ENCODE measurements at regions not wholly inside any gene's neighbourhood (a gene's known extent, or its start where the extent isn't known, plus 50 kb on each side); places are given as distances from the start of the nearest gene placed in this dataset.

GRCh38 chr5:19369561-19369960 is 618.4 kb downstream of the CDH18 start:
- H3K4me2 ChIP-seq (ENCODE audit: extremely low read depth, insufficient read depth, low read length) = no peak overlapping the region
- H3K4me1 ChIP-seq (ENCODE audit: control insufficient read depth, extremely low read depth, insufficient read depth, low read length) = no peaks in the 10 kb centered on the region
- H3K9ac ChIP-seq (ENCODE audit: insufficient read depth, low read length) = no peak overlapping the region
- no peak for TF ChIP-seq CTCF (conservative IDR thresholded peaks at IDR 0.05 in 1 of 2, IDR thresholded peaks at IDR 0.05 in 1 of 2; ENCODE audit: low read depth in 1 of 2, low read length in 2 of 2)
- TF ChIP-seq EZH2 (IDR thresholded peaks at IDR 0.05; ENCODE audit: low read length, missing control alignments) = no peak
- H3K4me3 ChIP-seq (replicated peaks in 1 of 4; ENCODE audit: control extremely low read depth in 1 of 4, insufficient read depth in 1 of 4, low read depth in 3 of 4, low read length in 4 of 4) = no peak overlapping the region
- no peaks in the 10 kb centered on the region for H3K27me3 ChIP-seq (ENCODE audit: control insufficient read depth, insufficient read depth, low read length)
- DNase-seq (ENCODE audit: low read depth in 2 of 2) = no peak
- no peaks in the 10 kb centered on the region for H4K20me1 ChIP-seq (ENCODE audit: control insufficient read depth, extremely low read depth, insufficient read depth, low read length)
- H3K36me3 ChIP-seq (ENCODE audit: control insufficient read depth, insufficient read depth, low read length) = no peaks in the 10 kb centered on the region
- no peak overlapping the region for H2AFZ ChIP-seq (ENCODE audit: low read length)
- no peak overlapping the region for H3K27ac ChIP-seq (ENCODE audit: insufficient read depth, low read length)
- H3K79me2 ChIP-seq (ENCODE audit: control insufficient read depth, insufficient read depth, low read length) = no peaks in the 10 kb centered on the region
- no peaks in the 10 kb centered on the region for H3K9me3 ChIP-seq (ENCODE audit: control insufficient read depth, insufficient read depth, low read depth, low read length)

GRCh38 chr5:19370655-19371386 is 617.2 kb downstream of the CDH18 start:
- Histone ChIP-seq H3K36me3 (ENCODE audit: control insufficient read depth, insufficient read depth, low read length) (no peaks in the 10 kb centered on the region), H3K79me2 (ENCODE audit: control insufficient read depth, insufficient read depth, low read length) (no peaks in the 10 kb centered on the region), H3K4me2 (ENCODE audit: extremely low read depth, insufficient read depth, low read length) (no peak overlapping the region), H3K4me1 (ENCODE audit: control insufficient read depth, extremely low read depth, insufficient read depth, low read length) (no peaks in the 10 kb centered on the region), H3K4me3 (replicated peaks in 1 of 4; ENCODE audit: control extremely low read depth in 1 of 4, insufficient read depth in 1 of 4, low read depth in 3 of 4, low read length in 4 of 4) (no peak overlapping the region), H2AFZ (ENCODE audit: low read length) (no peak overlapping the region), H3K27ac (ENCODE audit: insufficient read depth, low read length) (no peak overlapping the region), H3K27me3 (ENCODE audit: control insufficient read depth, insufficient read depth, low read length) (no peaks in the 10 kb centered on the region), H3K9me3 (ENCODE audit: control insufficient read depth, insufficient read depth, low read depth, low read length) (no peaks in the 10 kb centered on the region), H4K20me1 (ENCODE audit: control insufficient read depth, extremely low read depth, insufficient read depth, low read length) (no peaks in the 10 kb centered on the region), H3K9ac (ENCODE audit: insufficient read depth, low read length) (no peak overlapping the region)
- DNase-seq (ENCODE audit: low read depth in 2 of 2) = no peak
- no peak for TF ChIP-seq CTCF (conservative IDR thresholded peaks at IDR 0.05 in 1 of 2, IDR thresholded peaks at IDR 0.05 in 1 of 2; ENCODE audit: low read depth in 1 of 2, low read length in 2 of 2)
- TF ChIP-seq EZH2 (IDR thresholded peaks at IDR 0.05; ENCODE audit: low read length, missing control alignments) = no peak

GRCh38 chr5:19388391-19388790 is 599.6 kb downstream of the CDH18 start:
- no peaks in the 10 kb centered on the region for H3K79me2 ChIP-seq (ENCODE audit: control insufficient read depth, insufficient read depth, low read length)
- no peaks in the 10 kb centered on the region for H3K36me3 ChIP-seq (ENCODE audit: control insufficient read depth, insufficient read depth, low read length)
- DNase-seq (ENCODE audit: low read depth in 2 of 2) = no peak

More at GRCh38 chr5:19388391-19388790, 599.6 kb downstream of the CDH18 start:
- no peak overlapping the region for H3K27ac ChIP-seq (ENCODE audit: insufficient read depth, low read length)
- no peak overlapping the region for H2AFZ ChIP-seq (ENCODE audit: low read length)
- no peaks in the 10 kb centered on the region for H4K20me1 ChIP-seq (ENCODE audit: control insufficient read depth, extremely low read depth, insufficient read depth, low read length)
- no peak overlapping the region for H3K4me3 ChIP-seq (replicated peaks in 1 of 4; ENCODE audit: control extremely low read depth in 1 of 4, insufficient read depth in 1 of 4, low read depth in 3 of 4, low read length in 4 of 4)
- H3K4me2 ChIP-seq (ENCODE audit: extremely low read depth, insufficient read depth, low read length) = no peak overlapping the region
- TF ChIP-seq EZH2 (IDR thresholded peaks at IDR 0.05; ENCODE audit: low read length, missing control alignments) = no peak
- TF ChIP-seq CTCF (conservative IDR thresholded peaks at IDR 0.05 in 1 of 2, IDR thresholded peaks at IDR 0.05 in 1 of 2; ENCODE audit: low read depth in 1 of 2, low read length in 2 of 2) = no peak
- H3K27me3 ChIP-seq (ENCODE audit: control insufficient read depth, insufficient read depth, low read length) = no peaks in the 10 kb centered on the region
- no peak overlapping the region for H3K9ac ChIP-seq (ENCODE audit: insufficient read depth, low read length)
- no peaks in the 10 kb centered on the region for H3K9me3 ChIP-seq (ENCODE audit: control insufficient read depth, insufficient read depth, low read depth, low read length)
- H3K4me1 ChIP-seq (ENCODE audit: control insufficient read depth, extremely low read depth, insufficient read depth, low read length) = no peaks in the 10 kb centered on the region
